LHCN-M2 (cell line): ENCODE measurements at regions not wholly inside any gene's neighbourhood (a gene's known extent, or its start where the extent isn't known, plus 50 kb on each side); places are given as distances from the start of the nearest gene placed in this dataset.
A peak's percentile ranks its signal among the peaks of the same experiment; 100 is the strongest.

ENCODE experiments used
- DNase-seq: peaks from one replicate; pipeline ENCODE4 v3.0.0-alpha.2; 2012; ENCODE audit warnings: low read depth

DNA sequence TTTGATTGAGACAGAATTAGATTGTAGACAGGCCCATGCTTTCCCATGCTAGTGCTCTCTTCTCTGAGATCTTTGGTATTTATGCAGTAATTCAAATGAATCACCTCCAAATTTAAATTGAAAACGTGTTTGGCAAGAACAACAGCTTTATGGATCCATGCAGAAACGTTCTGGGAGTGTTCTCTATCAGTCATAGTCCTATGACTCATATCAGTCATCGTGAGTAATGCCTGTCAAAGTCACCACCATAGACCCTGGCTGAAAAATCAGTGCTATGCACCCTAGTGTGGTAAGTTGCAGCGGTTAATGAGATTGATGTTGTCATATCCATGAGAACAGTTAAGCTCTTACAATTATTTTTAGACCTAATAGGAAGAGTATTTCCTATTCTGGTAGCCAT is 90.1 kb upstream of the FOXG1 start:
- DNase-seq = peak; percentile 97

- DNase-seq = no peak
Measured at GRCh38 chr14:28677381-28677780, 89.2 kb upstream of the FOXG1 start.

DNA sequence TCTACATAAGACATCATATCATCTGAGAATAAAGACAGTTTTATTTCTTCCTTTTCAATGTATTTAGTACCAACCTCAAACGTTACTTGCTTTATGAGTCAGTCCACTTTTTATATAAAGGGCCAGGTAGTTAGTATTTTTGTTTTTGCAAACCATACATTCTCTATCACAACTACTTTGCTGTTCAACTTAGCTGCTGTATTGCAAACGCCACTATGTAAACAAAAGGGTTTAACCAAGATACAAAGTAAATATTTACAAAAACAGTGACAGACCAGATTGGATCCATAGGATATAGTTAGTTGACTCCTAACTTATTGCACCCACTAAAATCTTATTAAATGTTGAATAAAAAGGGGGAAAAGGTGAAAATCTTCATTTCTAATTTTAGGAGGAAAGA is 87.7 kb upstream of the FOXG1 start:
- DNase-seq = no peak

GRCh38 chr14:28681681-28682080 is 84.9 kb upstream of the FOXG1 start:
- DNase-seq = no peak

GRCh38 chr14:28690029-28690692 is 76.4 kb upstream of the FOXG1 start:
- no peak for DNase-seq

- no peak for DNase-seq
Measured at GRCh38 chr14:28695109-28695508, 71.5 kb upstream of the FOXG1 start.

DNA sequence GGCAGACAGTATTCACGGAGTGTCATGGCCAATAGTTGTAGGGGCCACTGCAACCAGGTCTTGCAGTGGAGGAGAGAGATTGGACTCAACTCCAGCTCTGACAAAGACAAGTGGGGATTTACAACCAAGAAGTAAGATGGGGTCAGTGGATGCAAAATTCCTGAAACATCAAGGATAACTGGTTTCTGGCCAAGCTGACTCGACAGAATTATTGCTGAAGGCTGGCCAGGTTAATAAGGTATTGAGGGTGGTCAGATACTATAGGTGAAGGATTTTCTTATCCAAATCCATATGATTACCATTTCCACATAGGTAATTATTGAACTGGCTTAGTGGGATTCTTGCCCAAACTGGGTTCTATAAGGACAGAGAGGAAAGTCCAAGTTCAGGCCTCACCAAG is 64.9 kb upstream of the FOXG1 start:
- no peak for DNase-seq

DNA sequence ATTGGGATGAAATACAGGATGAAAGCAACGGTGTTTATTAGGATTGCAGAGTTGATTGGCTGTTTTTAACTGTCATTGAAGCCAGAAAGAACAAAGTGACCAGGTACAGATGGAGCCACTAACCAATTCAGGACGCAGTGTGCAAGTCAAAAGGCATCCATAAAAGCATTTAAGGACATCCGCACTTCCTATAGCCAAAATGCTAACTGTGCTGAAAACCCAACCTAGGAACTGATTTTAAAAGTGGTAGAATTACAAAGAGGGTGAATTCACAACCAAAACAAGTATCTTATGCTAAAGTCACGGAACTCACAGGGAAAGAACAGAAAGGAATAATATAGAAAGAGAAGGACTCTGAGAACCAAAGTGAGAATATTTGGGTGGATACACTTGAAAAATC is 63.1 kb upstream of the FOXG1 start:
- no peak for DNase-seq

DNA sequence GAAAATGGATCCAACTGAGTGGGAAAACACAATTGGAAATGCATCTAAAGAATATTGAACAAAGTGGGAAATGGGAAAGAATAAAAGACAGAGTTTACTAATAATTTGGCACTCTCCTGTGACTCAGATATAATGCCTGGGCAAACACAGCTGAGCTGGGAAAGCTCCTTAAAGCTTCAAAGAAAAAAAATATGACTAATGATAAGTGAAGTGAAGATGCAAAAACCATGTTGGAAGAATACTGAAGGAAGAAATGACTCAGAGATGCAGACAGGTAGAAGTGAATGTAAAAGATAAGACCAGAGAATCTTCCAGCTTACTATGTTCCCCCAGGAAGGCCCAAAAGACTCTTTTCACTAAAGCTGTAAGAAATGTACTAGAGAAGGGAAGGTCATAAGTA is 62.4 kb upstream of the FOXG1 start:
- DNase-seq = peak; percentile 49

DNA sequence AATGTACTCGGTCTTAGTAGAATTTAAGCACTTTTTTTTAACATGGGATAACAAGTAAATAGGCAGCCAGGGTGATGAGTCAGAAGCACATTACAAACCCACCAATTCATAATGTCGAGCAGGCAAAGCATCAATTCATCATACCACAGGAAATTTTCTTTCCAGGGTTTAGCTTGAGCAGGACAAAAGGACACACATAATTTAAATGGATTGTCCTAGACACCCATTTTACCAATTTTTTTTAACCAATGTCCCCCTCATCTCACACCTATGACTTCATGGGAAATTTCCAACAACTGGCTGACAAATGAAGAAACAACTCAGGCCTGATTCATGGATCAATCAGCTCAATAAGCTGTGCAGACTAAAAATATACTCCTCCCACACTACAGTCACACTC is 58.8 kb upstream of the FOXG1 start:
- peak; percentile 84 for DNase-seq

DNA sequence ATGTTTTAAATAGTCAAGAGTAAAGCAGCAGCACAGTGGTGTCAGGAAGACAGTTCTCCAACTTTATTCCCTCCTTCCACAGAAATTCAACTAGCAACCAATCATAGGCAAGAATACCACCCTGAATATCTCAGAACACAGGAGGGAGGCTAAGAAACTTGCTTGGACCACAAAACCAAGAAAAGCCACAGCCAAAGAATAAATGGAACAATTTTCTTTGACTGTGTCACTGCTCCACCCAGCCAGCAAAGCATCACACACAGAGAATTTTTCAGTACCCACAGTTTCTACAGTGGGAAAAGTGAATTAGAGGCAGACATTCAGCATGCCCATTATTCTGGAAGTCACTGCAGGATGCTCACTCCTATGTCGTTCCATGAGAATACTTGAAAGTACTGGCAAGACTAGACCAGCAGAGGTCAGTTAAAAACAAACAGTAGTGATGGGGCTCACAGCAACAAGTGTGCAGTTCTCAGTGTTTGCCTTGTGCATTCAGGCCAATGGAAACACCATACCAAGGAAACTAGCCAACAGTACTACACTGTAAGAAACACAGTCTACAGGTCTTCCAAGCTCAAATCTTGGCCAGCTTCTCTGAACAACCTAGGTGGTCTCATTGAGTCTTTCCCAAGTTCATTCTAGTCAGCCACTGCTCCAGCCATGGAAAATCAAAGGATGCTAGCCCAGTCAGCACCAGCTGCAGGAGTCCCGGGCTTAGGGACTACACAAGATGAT is 56.8 kb upstream of the FOXG1 start:
- DNase-seq = no peak
